ENCODE measurements at regions not wholly inside any gene's neighbourhood (a gene's known extent, or its start where the extent isn't known, plus 50 kb on each side); places are given as distances from the start of the nearest gene placed in this dataset.

- no peak overlapping the region for H3K9ac ChIP-seq (ENCODE audit: extremely low read depth, low read length, poor library complexity, severe bottlenecking)
- WGBS, 2 experiments (ENCODE audit: insufficient coverage in 1 of 2, insufficient read length in 1 of 2) = 88 to 91% methylated on average over 8 of the region's 8 CpGs
- H3K4me3 ChIP-seq (ENCODE audit: low read length) = no peak overlapping the region
- no peak overlapping the region for H3K27ac ChIP-seq (ENCODE audit: low read depth, low read length)
- H3K4me3 Mint-ChIP-seq = no peak overlapping the region
- H3K4me1 ChIP-seq (ENCODE audit: control insufficient read depth, insufficient read depth, low read length) = no peaks in the 10 kb centered on the region
- no peak overlapping the region for H3K27ac Mint-ChIP-seq
- H3K9me3 ChIP-seq (ENCODE audit: control insufficient read depth, low read length) = no peaks in the 10 kb centered on the region
- H3K4me1 Mint-ChIP-seq = peaks cover 6% of the 10 kb centered on the region
- H3K27me3 Mint-ChIP-seq (ENCODE audit: insufficient read depth) = no peaks in the 10 kb centered on the region
- no peak for TF ChIP-seq CTCF (conservative IDR thresholded peaks at IDR 0.05)
- H3K36me3 ChIP-seq (ENCODE audit: control insufficient read depth, insufficient read depth, low read length) = no peaks in the 10 kb centered on the region
- no peaks in the 10 kb centered on the region for H3K36me3 Mint-ChIP-seq (ENCODE audit: low read depth)
- no peaks in the 10 kb centered on the region for H3K27me3 ChIP-seq (ENCODE audit: control insufficient read depth, insufficient read depth, low read length, poor library complexity, severe bottlenecking)
- DNase-seq = peak; percentile 55
- H3K9me3 Mint-ChIP-seq = no peaks in the 10 kb centered on the region
Measured at GRCh38 chr13:104854007-104854406, 1681.5 kb downstream of the EFNB2 start.

GRCh38 chr13:104847922-104848321 lies 1687.5 kb downstream of the EFNB2 start:
- Histone ChIP-seq H3K9ac (ENCODE audit: extremely low read depth, low read length, poor library complexity, severe bottlenecking) (no peak overlapping the region), H3K9me3 (ENCODE audit: control insufficient read depth, low read length) (no peaks in the 10 kb centered on the region), H3K27me3 (ENCODE audit: control insufficient read depth, insufficient read depth, low read length, poor library complexity, severe bottlenecking) (no peaks in the 10 kb centered on the region), H3K4me1 (ENCODE audit: control insufficient read depth, insufficient read depth, low read length) (no peaks in the 10 kb centered on the region), H3K4me3 (ENCODE audit: low read length) (no peak overlapping the region), H3K27ac (ENCODE audit: low read depth, low read length) (no peak overlapping the region), H3K36me3 (ENCODE audit: control insufficient read depth, insufficient read depth, low read length) (no peaks in the 10 kb centered on the region)
- no peaks in the 10 kb centered on the region for H3K36me3 Mint-ChIP-seq (ENCODE audit: low read depth)
- H3K9me3 Mint-ChIP-seq = no peaks in the 10 kb centered on the region
- H3K27me3 Mint-ChIP-seq (ENCODE audit: insufficient read depth) = no peaks in the 10 kb centered on the region
- no peak overlapping the region for H3K4me3 Mint-ChIP-seq
- WGBS, 2 experiments (ENCODE audit: insufficient coverage in 1 of 2, insufficient read length in 1 of 2) = 94% methylated on average over 2 of the region's 3 CpGs; no CpG with 5 or more reads in 1 of the 2 experiments
- DNase-seq = no peak
- H3K4me1 Mint-ChIP-seq = peaks cover 13% of the 10 kb centered on the region
- H3K27ac Mint-ChIP-seq = peak overlapping the region; percentile 48
- no peak for TF ChIP-seq CTCF (conservative IDR thresholded peaks at IDR 0.05)

GRCh38 chr13:104843401-104843800 lies 1692.1 kb downstream of the EFNB2 start:
- Mint-ChIP-seq H3K27ac (no peak overlapping the region), H3K36me3 (ENCODE audit: low read depth) (no peaks in the 10 kb centered on the region), H3K27me3 (ENCODE audit: insufficient read depth) (no peaks in the 10 kb centered on the region), H3K4me1 (peaks cover 8% of the 10 kb centered on the region), H3K9me3 (no peaks in the 10 kb centered on the region), H3K4me3 (no peak overlapping the region)
- no peaks in the 10 kb centered on the region for H3K4me1 ChIP-seq (ENCODE audit: control insufficient read depth, insufficient read depth, low read length)
- H3K36me3 ChIP-seq (ENCODE audit: control insufficient read depth, insufficient read depth, low read length) = no peaks in the 10 kb centered on the region
- no peak overlapping the region for H3K4me3 ChIP-seq (ENCODE audit: low read length)
- H3K27ac ChIP-seq (ENCODE audit: low read depth, low read length) = no peak overlapping the region
- no peak for TF ChIP-seq CTCF (conservative IDR thresholded peaks at IDR 0.05)
- no peak overlapping the region for H3K9ac ChIP-seq (ENCODE audit: extremely low read depth, low read length, poor library complexity, severe bottlenecking)
- no peak for DNase-seq
- no peaks in the 10 kb centered on the region for H3K9me3 ChIP-seq (ENCODE audit: control insufficient read depth, low read length)
- H3K27me3 ChIP-seq (ENCODE audit: control insufficient read depth, insufficient read depth, low read length, poor library complexity, severe bottlenecking) = no peaks in the 10 kb centered on the region

Data from endodermal cell (in vitro differentiated cells).